ENCODE measurements at regions not wholly inside any gene's neighbourhood (a gene's known extent, or its start where the extent isn't known, plus 50 kb on each side); places are given as distances from the start of the nearest gene placed in this dataset.

GRCh38 chr13:70864731-70865130 lies 756.5 kb upstream of the KLHL1 start:
- DNase-seq = no peak

- DNase-seq = no peak
These were observed 748.5 kb upstream of the KLHL1 start for GRCh38 chr13:70856711-70857110.

- no peak for DNase-seq
These were observed 747.8 kb upstream of the KLHL1 start for GRCh38 chr13:70856025-70856424.

GRCh38 chr13:70849222-70849621 lies 741.0 kb upstream of the KLHL1 start:
- DNase-seq = no peak

- no peak for DNase-seq
These were observed 736.3 kb upstream of the KLHL1 start for GRCh38 chr13:70844391-70845108.

- DNase-seq = no peak
These were observed 733.9 kb upstream of the KLHL1 start for GRCh38 chr13:70842062-70842644.

GRCh38 chr13:70841240-70842061 lies 733.2 kb upstream of the KLHL1 start:
- DNase-seq = no peak

- no peak for DNase-seq
These were observed 727.1 kb upstream of the KLHL1 start for GRCh38 chr13:70835371-70835770.

- no peak for DNase-seq
These were observed 721.5 kb upstream of the KLHL1 start for GRCh38 chr13:70829748-70830147.

GRCh38 chr13:70817576-70817975 lies 709.3 kb upstream of the KLHL1 start:
- no peak for DNase-seq

- DNase-seq = no peak
These were observed 708.6 kb upstream of the KLHL1 start for GRCh38 chr13:70816853-70817252.

GRCh38 chr13:70814684-70815083 lies 706.4 kb upstream of the KLHL1 start:
- DNase-seq = no peak

GRCh38 chr13:70812481-70812880 lies 704.2 kb upstream of the KLHL1 start:
- DNase-seq = no peak

- DNase-seq = no peak
These were observed 701.3 kb upstream of the KLHL1 start for GRCh38 chr13:70809588-70809987.

GRCh38 chr13:70798385-70798784 lies 690.1 kb upstream of the KLHL1 start:
- no peak for DNase-seq

GRCh38 chr13:70795484-70795883 lies 687.2 kb upstream of the KLHL1 start:
- no peak for DNase-seq

- no peak for DNase-seq
These were observed 683.9 kb upstream of the KLHL1 start for GRCh38 chr13:70792121-70792520.

GRCh38 chr13:70789751-70790150 lies 681.5 kb upstream of the KLHL1 start:
- no peak for DNase-seq

- no peak for DNase-seq
These were observed 679.8 kb upstream of the KLHL1 start for GRCh38 chr13:70788074-70788473.

- DNase-seq = no peak
These were observed 676.1 kb upstream of the KLHL1 start for GRCh38 chr13:70784207-70784989.

- DNase-seq = no peak
These were observed 661.6 kb upstream of the KLHL1 start for GRCh38 chr13:70769817-70770216.

GRCh38 chr13:70758932-70759331 lies 650.7 kb upstream of the KLHL1 start:
- DNase-seq = no peak

GRCh38 chr13:70756088-70756487 lies 647.8 kb upstream of the KLHL1 start:
- no peak for DNase-seq
